C4-2B (cell line): ENCODE measurements at regions not wholly inside any gene's neighbourhood (a gene's known extent, or its start where the extent isn't known, plus 50 kb on each side); places are given as distances from the start of the nearest gene placed in this dataset.

ENCODE experiments used
- ZFX ChIP-seq: fragments of 450-650 bp; IDR thresholded peaks from 2 replicates; pipeline ENCODE4 v1.6.1; 2017
- TF ChIP-seq, protein P1 (sequence below): fragments of 450-650 bp; conservative IDR thresholded peaks from 2 replicates; pipeline ENCODE4 v1.5.1; 2017; ENCODE audit warnings: mild to moderate bottlenecking

DNA sequence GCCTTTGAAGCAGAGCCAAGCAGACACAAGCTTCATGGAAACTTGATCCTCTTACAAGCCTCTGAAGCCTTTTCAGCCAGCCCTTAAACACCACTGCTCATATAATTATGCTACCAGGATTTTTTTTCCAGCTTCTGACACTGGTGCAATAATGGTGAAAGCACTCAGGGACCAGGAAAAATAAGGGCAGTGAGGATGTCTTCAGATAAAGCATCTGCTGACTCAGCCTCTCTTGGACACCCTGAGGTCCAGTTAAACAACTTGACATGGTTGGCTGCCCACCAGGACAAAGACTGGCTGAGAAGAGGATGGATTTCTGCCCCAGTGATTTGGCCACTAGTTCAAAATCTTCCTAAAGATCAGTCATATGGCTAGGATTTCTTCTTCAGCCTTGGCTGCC lies 124.2 kb upstream of the N4BP1 start:
- TF ChIP-seq, protein P1, sequence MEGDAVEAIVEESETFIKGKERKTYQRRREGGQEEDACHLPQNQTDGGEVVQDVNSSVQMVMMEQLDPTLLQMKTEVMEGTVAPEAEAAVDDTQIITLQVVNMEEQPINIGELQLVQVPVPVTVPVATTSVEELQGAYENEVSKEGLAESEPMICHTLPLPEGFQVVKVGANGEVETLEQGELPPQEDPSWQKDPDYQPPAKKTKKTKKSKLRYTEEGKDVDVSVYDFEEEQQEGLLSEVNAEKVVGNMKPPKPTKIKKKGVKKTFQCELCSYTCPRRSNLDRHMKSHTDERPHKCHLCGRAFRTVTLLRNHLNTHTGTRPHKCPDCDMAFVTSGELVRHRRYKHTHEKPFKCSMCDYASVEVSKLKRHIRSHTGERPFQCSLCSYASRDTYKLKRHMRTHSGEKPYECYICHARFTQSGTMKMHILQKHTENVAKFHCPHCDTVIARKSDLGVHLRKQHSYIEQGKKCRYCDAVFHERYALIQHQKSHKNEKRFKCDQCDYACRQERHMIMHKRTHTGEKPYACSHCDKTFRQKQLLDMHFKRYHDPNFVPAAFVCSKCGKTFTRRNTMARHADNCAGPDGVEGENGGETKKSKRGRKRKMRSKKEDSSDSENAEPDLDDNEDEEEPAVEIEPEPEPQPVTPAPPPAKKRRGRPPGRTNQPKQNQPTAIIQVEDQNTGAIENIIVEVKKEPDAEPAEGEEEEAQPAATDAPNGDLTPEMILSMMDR = no peak
- TF ChIP-seq ZFX = no peak
